Keratinocyte (primary cell): ENCODE measurements at regions not wholly inside any gene's neighbourhood (a gene's known extent, or its start where the extent isn't known, plus 50 kb on each side); places are given as distances from the start of the nearest gene placed in this dataset.

Source experiments
- DNase-seq: peaks from one replicate; pipeline ENCODE4 v3.0.0-alpha.2; 2011; ENCODE audit warnings: low read depth, missing footprints, low spot score
- FAIRE-seq: peaks from 2 replicates; lab custom pipeline; 2011; peaks lifted over from hg19 to GRCh38; lab: Jason Lieb, UNC
- H2AFZ ChIP-seq: 2 replicates; pipeline ENCODE4 v1.6.0; 2012; ENCODE audit warnings: low read length, control low read depth, inconsistent platforms; ENCODE audit not compliant: control insufficient read depth
- H3K27ac ChIP-seq: 2 replicates; pipeline ENCODE4 v1.5.1; 2011; ENCODE audit warnings: low read length; ENCODE audit not compliant: control insufficient read depth, insufficient read depth
- H3K27me3 ChIP-seq: 3 replicates; pipeline ENCODE4 v1.6.0; 2011; ENCODE audit warnings: low read length; ENCODE audit not compliant: control insufficient read depth, insufficient read depth; ENCODE audit errors: extremely low read depth
- H3K36me3 ChIP-seq, 2 experiments: 2 replicates in 1 of 2; 3 replicates in 1 of 2; pipeline ENCODE4 v1.5.1; 2011; ENCODE audit warnings: low read length in 2 of 2, mild to moderate bottlenecking in 1 of 2; ENCODE audit not compliant: control insufficient read depth in 2 of 2, insufficient read depth in 2 of 2; ENCODE audit errors: extremely low read depth in 1 of 2
- H3K4me1 ChIP-seq: 3 replicates; pipeline ENCODE4 v1.5.1; 2011; ENCODE audit warnings: low read length; ENCODE audit not compliant: control insufficient read depth, insufficient read depth; ENCODE audit errors: extremely low read depth
- H3K4me2 ChIP-seq: 3 replicates; pipeline ENCODE4 v1.6.0; 2011; ENCODE audit warnings: low read depth, low read length; ENCODE audit not compliant: control insufficient read depth, insufficient read depth; ENCODE audit errors: extremely low read depth
- H3K4me3 ChIP-seq, 3 experiments: fragments of 200-600 bp in 1 of 3; sonication (generic) in 1 of 3; 2 replicates in 2 of 3; 3 replicates in 1 of 3; pipeline ENCODE4 v1.5.1; 2011 to 2016; ENCODE audit warnings: low read length in 3 of 3, mild to moderate bottlenecking in 3 of 3, control low read depth in 2 of 3, inconsistent platforms in 1 of 3, low read depth in 1 of 3, mixed read lengths in 1 of 3, mixed run types in 1 of 3, moderate library complexity in 1 of 3; ENCODE audit not compliant: control insufficient read depth in 2 of 3, insufficient read depth in 2 of 3; ENCODE audit errors: extremely low read depth in 1 of 3
- H3K79me2 ChIP-seq: 2 replicates; pipeline ENCODE4 v1.6.0; 2012; ENCODE audit warnings: low read length; ENCODE audit not compliant: control insufficient read depth, insufficient read depth
- H3K9ac ChIP-seq: 3 replicates; pipeline ENCODE4 v1.6.0; 2011; ENCODE audit warnings: low read length; ENCODE audit not compliant: control insufficient read depth, insufficient read depth; ENCODE audit errors: extremely low read depth
- H3K9me1 ChIP-seq: 3 replicates; pipeline ENCODE4 v1.6.0; 2011; ENCODE audit warnings: low read length; ENCODE audit not compliant: control insufficient read depth, insufficient read depth; ENCODE audit errors: extremely low read depth
- H3K9me3 ChIP-seq: 2 replicates; pipeline ENCODE4 v1.5.1; 2012; ENCODE audit warnings: low read depth, low read length; ENCODE audit not compliant: control insufficient read depth
- H4K20me1 ChIP-seq: 3 replicates; pipeline ENCODE4 v1.6.0; 2011; ENCODE audit warnings: low read length; ENCODE audit not compliant: control insufficient read depth, insufficient read depth; ENCODE audit errors: extremely low read depth
- CTCF ChIP-seq, 3 experiments: IDR thresholded peaks in 1 of 3; conservative IDR thresholded peaks in 1 of 3; optimal IDR thresholded peaks in 1 of 3; 2 replicates in 2 of 3; 3 replicates in 1 of 3; pipeline versions ENCODE3 to v1.5.1; 2011; ENCODE audit warnings: low read length in 3 of 3, mild to moderate bottlenecking in 3 of 3, moderate library complexity in 2 of 3, control low read depth in 1 of 3, inconsistent platforms in 1 of 3; ENCODE audit not compliant: insufficient read depth in 2 of 3; ENCODE audit errors: extremely low read depth in 1 of 3
- EZH2 ChIP-seq: IDR thresholded peaks from one replicate; pipeline ENCODE4 v1.6.1; 2012; ENCODE audit warnings: inconsistent platforms, mild to moderate bottlenecking, low read length, moderate library complexity
- dilution Hi-C: fragments of 300-500 bp; cut with MboI; formaldehyde crosslinking; loops from one replicate; pipeline ENCODE4 v1.7.0; 2020; ENCODE audit warnings: low sequenced_read_pairs; ENCODE audit not compliant: extremely low pct_ligation_motif_present

- dilution Hi-C loops: no loop called here
- Histone ChIP-seq H3K4me1 (no peaks in the 10 kb centered on the region), H3K9ac (no peak overlapping the region), H4K20me1 (no peaks in the 10 kb centered on the region), H3K79me2 (no peaks in the 10 kb centered on the region), H3K27me3 (no peaks in the 10 kb centered on the region), H3K4me3 (no peak overlapping the region), H2AFZ (no peak overlapping the region), H3K9me1 (no peaks in the 10 kb centered on the region), H3K9me3 (no peaks in the 10 kb centered on the region), H3K36me3 (no peaks in the 10 kb centered on the region), H3K27ac (no peak overlapping the region), H3K4me2 (no peak overlapping the region)
- TF ChIP-seq EZH2: no peak
- no peak for DNase-seq
- FAIRE-seq: no peak
Observed at GRCh38 chr18:2313332-2313731, 258.0 kb downstream of the METTL4 start.

GRCh38 chr18:2316082-2316750, 255.1 kb downstream of the METTL4 start:
- Histone ChIP-seq H3K27me3 (no peaks in the 10 kb centered on the region), H2AFZ (no peak overlapping the region), H4K20me1 (no peaks in the 10 kb centered on the region), H3K4me1 (no peaks in the 10 kb centered on the region), H3K9me1 (no peaks in the 10 kb centered on the region), H3K36me3 (no peaks in the 10 kb centered on the region), H3K4me2 (no peak overlapping the region), H3K4me3 (no peak overlapping the region), H3K9me3 (no peaks in the 10 kb centered on the region), H3K27ac (no peak overlapping the region), H3K79me2 (no peaks in the 10 kb centered on the region), H3K9ac (no peak overlapping the region)
- dilution Hi-C loops: no loop called here
- FAIRE-seq: no peak
- TF ChIP-seq CTCF (optimal IDR thresholded peaks at IDR 0.05 in 1 of 3, IDR thresholded peaks at IDR 0.05 in 1 of 3, conservative IDR thresholded peaks at IDR 0.05 in 1 of 3; ENCODE audit: extremely low read depth in 1 of 3, insufficient read depth in 2 of 3, low read length in 3 of 3) (no peak), EZH2 (no peak)
- no peak for DNase-seq
